Natural killer cell treated with Interleukin-12 subunit alpha and Interleukin-12 subunit beta and Interleukin-15 and Interleukin-18, amount 100 ng/mL, for 72 hours (primary cell): ENCODE measurements at regions not wholly inside any gene's neighbourhood (a gene's known extent, or its start where the extent isn't known, plus 50 kb on each side); places are given as distances from the start of the nearest gene placed in this dataset.

ENCODE experiments used
- ATAC-seq, 2 donors: fragments of 150-1000 bp; cut with Tn5 transposase in 1 of 2; sonication (Bioruptor Pico), chemical (Tn5 transposase) in 1 of 2; 2 replicates each; pipeline ENCODE4 v1.10.0; 2021
- DNase-seq: peaks from one replicate; pipeline ENCODE4 v3.0.0; 2022; ENCODE audit warnings: low spot score
- H3K27ac Mint-ChIP-seq, 2 donors: 1 replicate in 1 of 2; 2 replicates in 1 of 2; pipeline ENCODE4 v1.8.0; 2022; ENCODE audit warnings: mixed read lengths in 2 of 2, mild to moderate bottlenecking in 1 of 2, moderate library complexity in 1 of 2
- H3K27me3 Mint-ChIP-seq, 2 donors: 1 replicate in 1 of 2; 2 replicates in 1 of 2; pipeline ENCODE4 v1.8.0; 2022; ENCODE audit warnings: mixed read lengths in 2 of 2
- H3K36me3 Mint-ChIP-seq: one replicate; pipeline ENCODE4 v1.8.0; 2022; ENCODE audit warnings: mixed read lengths
- H3K4me1 Mint-ChIP-seq, 2 donors: 1 replicate in 1 of 2; 2 replicates in 1 of 2; pipeline ENCODE4 v1.8.0; 2022; ENCODE audit warnings: low read depth in 2 of 2, mixed read lengths in 2 of 2, mild to moderate bottlenecking in 1 of 2
- H3K4me3 Mint-ChIP-seq: one replicate; pipeline ENCODE4 v1.8.0; 2022; ENCODE audit warnings: mixed read lengths
- H3K9me3 Mint-ChIP-seq: 2 replicates; pipeline ENCODE4 v1.8.0; 2022; ENCODE audit warnings: mixed read lengths

DNA sequence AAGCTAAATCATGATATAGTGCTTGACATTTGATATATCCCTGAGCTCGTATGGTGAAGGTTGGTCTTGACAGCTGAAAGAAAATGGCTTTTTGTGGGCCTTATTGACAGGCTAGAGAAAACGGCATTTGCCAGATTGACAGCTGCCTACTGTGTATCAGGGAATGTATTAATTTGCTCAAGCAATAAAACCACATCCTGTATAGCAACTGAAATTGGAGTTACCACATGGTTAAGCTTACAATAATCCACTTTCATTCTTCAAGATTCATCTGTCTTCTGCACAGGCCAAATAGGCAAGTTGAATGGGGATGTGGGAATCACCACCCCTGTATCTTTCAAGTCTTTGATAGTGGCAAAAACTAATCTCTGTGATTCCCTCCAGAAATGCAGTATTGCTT, 76.2 kb upstream of the IL2 start:
- H3K9me3 Mint-ChIP-seq, result peaks cover 12% of the 10 kb centered on the region
- no peaks in the 10 kb centered on the region for H3K4me1 Mint-ChIP-seq
- no peak overlapping the region for H3K4me3 Mint-ChIP-seq
- H3K36me3 Mint-ChIP-seq, result no peaks in the 10 kb centered on the region
- H3K27me3 Mint-ChIP-seq, result no peaks in the 10 kb centered on the region
- H3K27ac Mint-ChIP-seq, result no peak overlapping the region
- ATAC-seq (no peak), DNase-seq (no peak)

DNA sequence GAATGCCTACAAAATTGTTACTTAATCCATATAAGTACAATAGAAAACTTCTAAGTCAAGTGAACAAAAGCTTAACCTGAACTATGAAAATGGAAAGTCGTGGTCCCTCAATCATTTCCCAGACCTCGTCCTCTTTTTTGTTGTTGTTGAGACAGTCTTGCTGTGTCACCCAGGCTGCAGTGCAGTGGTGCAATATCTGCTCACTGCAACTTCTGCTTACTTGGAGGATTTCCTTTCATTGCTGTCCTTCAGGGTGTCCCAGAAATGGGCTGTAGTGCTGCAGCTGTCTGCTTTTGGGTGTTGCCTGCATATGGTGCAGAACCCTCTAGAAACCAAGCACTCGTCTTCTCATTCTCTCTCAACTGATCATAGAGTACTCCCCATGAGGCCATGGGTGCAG, 75.0 kb upstream of the IL2 start:
- no peaks in the 10 kb centered on the region for H3K4me1 Mint-ChIP-seq
- peaks cover 12% of the 10 kb centered on the region for H3K9me3 Mint-ChIP-seq
- no peaks in the 10 kb centered on the region for H3K27me3 Mint-ChIP-seq
- DNase-seq (no peak), ATAC-seq (no peak)
- no peak overlapping the region for H3K4me3 Mint-ChIP-seq
- H3K36me3 Mint-ChIP-seq, result no peaks in the 10 kb centered on the region
- no peak overlapping the region for H3K27ac Mint-ChIP-seq

DNA sequence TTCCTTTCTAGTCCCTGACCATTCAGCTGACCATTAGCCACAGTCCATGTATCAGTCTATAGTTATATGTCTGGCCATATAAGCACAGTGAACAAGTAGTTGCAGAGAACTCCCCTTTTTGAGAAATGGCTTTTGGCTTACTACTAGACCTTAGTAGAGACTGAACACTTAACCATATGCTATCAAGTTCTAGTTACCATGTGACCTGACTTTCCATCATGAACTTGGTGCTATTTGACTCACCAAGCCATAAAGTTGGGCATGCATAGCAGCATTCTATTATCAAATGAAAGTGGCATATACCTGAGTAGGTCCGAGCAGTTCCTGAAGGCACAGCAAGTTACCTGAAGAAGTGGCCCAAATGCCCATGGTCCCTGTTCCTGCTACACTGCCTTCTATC, 74.5 kb upstream of the IL2 start:
- no peaks in the 10 kb centered on the region for H3K36me3 Mint-ChIP-seq
- H3K27ac Mint-ChIP-seq, result no peak overlapping the region
- H3K27me3 Mint-ChIP-seq, result no peaks in the 10 kb centered on the region
- no peak overlapping the region for H3K4me3 Mint-ChIP-seq
- H3K4me1 Mint-ChIP-seq, result no peaks in the 10 kb centered on the region
- H3K9me3 Mint-ChIP-seq, result peaks cover 12% of the 10 kb centered on the region
- no peak for ATAC-seq
- no peak for DNase-seq

DNA sequence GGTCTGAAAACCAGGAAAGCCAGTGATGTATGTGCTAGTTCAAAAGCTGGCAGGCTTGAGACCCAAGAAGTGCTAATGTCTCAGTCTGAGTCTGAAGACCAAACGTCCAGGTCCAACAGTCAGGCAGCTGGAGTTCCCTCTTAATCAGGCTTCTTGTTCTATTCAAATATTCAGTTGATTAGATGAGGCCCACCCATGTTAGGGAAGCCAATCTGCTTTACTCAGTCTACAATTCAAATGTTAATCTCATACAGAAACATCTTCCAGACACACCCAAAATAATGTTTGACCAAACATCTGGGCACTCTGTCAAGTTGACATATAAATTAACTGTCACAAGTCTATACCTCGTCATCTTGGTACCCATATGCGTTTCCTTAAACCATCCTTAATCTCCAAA, 72.4 kb upstream of the IL2 start:
- H3K36me3 Mint-ChIP-seq, result peaks cover 4% of the 10 kb centered on the region
- no peak for ATAC-seq
- no peak overlapping the region for H3K27ac Mint-ChIP-seq
- no peak for DNase-seq
- H3K9me3 Mint-ChIP-seq, result peaks cover 15% of the 10 kb centered on the region
- H3K27me3 Mint-ChIP-seq, result peaks cover 0 to 5% of the 10 kb centered on the region in 2 donors
- no peaks in the 10 kb centered on the region for H3K4me1 Mint-ChIP-seq
- no peak overlapping the region for H3K4me3 Mint-ChIP-seq

DNA sequence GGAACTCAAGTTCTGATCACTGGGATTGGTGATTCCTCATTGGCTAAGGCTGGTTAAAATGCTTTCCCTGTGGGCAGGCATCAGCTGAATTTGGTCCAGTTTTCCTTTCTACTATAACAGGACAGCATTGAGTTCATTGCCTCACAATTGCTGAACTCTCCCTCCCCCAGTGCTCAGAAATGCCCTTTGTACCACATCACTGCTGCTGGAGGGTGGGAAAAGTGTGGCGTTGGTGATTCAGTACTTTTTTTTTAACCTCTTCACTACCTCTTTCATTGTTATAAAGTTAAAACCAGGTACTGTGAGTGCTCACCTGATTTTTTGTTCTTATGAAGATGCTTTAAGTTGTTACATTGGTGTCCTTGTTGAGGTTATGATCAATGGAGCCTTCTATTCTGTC, 69.3 kb upstream of the IL2 start:
- ATAC-seq (no peak), DNase-seq (no peak)
- Mint-ChIP-seq H3K27me3 (peaks cover 0 to 15% of the 10 kb centered on the region in 2 donors), H3K27ac (no peak overlapping the region), H3K36me3 (peaks cover 10% of the 10 kb centered on the region), H3K4me1 (no peaks in the 10 kb centered on the region), H3K9me3 (peaks cover 16% of the 10 kb centered on the region), H3K4me3 (no peak overlapping the region)

DNA sequence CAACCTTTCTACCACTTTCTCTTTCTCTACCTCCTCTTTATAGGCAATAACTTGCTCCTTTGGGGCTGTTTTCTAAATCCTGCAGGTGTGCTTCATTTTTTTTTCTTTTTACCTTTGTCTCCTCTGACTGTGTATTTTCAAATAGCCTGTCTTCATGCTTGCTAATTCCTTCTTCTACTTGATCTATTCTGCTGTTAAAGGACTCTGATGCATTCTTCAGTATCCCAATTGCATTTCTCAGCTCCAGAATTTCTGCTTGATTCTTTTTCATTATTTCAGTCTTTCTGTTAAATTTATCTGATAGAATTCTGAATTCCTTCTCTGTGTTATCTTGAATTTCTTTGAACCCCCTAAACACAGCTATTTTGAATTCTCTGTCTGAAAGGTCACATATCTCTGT, 67.7 kb upstream of the IL2 start:
- Mint-ChIP-seq H3K36me3 (peaks cover 10% of the 10 kb centered on the region), H3K4me1 (no peaks in the 10 kb centered on the region), H3K9me3 (peaks cover 13% of the 10 kb centered on the region), H3K27me3 (peaks cover 0 to 15% of the 10 kb centered on the region in 2 donors), H3K27ac (no peak overlapping the region), H3K4me3 (no peak overlapping the region)
- DNase-seq (no peak), ATAC-seq (no peak)

DNA sequence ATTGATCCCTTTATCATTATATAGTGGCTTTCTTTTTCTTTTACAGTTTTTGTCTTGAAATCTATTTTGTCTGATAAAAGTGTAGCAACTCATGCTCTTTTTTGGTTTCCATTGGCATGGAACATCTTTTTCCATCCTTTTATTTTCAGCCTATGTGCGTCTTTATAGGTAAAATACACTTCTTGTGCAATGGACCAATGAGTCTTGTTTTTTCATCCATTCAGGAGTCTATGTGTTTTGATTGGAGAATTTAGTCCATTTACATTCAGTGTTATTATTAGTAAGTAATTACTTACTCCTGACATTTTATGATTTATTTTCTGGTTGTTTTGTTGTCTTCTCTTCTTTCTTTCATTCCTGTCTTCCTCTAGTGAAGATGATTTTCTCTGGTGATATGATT, 66.4 kb upstream of the IL2 start:
- DNase-seq (no peak), ATAC-seq (no peak)
- Mint-ChIP-seq H3K9me3 (peaks cover 10% of the 10 kb centered on the region), H3K36me3 (peaks cover 10% of the 10 kb centered on the region), H3K4me1 (no peaks in the 10 kb centered on the region), H3K27ac (no peak overlapping the region), H3K27me3 (peaks cover 3 to 15% of the 10 kb centered on the region in 2 donors), H3K4me3 (no peak overlapping the region)

DNA sequence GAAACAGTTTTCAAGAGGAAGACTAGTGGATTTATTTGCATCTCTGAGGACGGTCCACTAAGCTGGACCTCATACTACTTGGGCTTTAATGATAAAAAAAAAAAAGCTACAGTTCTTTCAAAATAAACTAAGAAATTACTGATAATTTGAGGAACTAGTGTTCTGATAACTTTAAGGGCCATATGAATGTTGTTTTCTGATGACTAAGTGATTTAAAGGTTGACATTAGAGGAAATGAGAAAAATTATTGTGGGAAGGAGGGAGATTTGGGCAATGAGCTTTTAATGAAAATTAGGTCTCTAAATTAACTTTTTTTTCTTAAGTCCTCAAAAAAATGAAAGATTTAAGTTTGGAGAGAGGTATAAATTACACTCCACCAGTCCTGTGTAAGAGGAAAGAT, 60.8 kb upstream of the IL2 start:
- no peaks in the 10 kb centered on the region for H3K36me3 Mint-ChIP-seq
- peaks cover 8 to 13% of the 10 kb centered on the region in 2 donors for H3K27me3 Mint-ChIP-seq
- DNase-seq, result no peak
- H3K4me1 Mint-ChIP-seq, result no peaks in the 10 kb centered on the region
- no peak overlapping the region for H3K4me3 Mint-ChIP-seq
- H3K27ac Mint-ChIP-seq, result no peak overlapping the region
- no peaks in the 10 kb centered on the region for H3K9me3 Mint-ChIP-seq
- ATAC-seq, result no peak

DNA sequence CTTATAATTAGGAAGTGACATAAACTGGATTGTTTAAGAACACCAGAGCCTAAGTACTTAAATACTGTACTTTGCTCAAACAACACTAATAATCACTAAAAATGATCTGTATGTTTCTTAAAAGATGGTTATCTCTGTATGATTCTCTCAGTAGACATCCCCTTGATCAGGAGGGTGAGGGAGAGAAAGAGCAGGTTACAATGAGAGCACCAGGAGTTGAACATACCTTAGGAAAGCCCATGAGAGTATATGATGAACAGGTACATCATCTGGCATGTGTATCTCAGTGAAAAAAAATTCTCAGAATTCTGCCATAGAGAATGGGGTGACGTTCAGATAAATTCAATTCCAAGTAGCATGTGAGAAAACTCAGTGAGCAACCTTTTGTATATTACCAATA, 59.9 kb upstream of the IL2 start:
- H3K36me3 Mint-ChIP-seq, result no peaks in the 10 kb centered on the region
- H3K4me3 Mint-ChIP-seq, result no peak overlapping the region
- peaks cover 10 to 20% of the 10 kb centered on the region in 2 donors for H3K27me3 Mint-ChIP-seq
- H3K9me3 Mint-ChIP-seq, result peaks cover 4% of the 10 kb centered on the region
- H3K4me1 Mint-ChIP-seq, result no peaks in the 10 kb centered on the region
- no peak overlapping the region for H3K27ac Mint-ChIP-seq
- ATAC-seq (no peak), DNase-seq (no peak)

DNA sequence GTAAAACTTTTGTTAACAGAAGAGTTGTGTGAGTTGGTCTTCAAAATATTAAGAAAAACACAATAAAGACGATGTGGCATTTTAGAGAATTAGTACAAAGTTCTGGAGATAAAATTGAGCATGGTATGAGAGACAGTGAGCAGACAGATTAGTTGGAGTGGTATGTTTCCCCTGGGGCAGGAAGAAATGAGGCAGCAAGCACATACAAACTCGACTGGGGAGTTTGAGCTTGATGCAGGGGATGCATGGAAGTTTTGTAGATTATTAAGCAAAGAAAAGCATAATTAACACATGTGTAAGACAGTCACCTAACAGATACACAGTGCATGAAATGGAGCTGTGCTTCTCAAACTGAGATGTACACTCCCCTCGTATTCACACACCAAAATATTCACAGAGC, 58.1 kb upstream of the IL2 start:
- H3K27ac Mint-ChIP-seq, result no peak overlapping the region
- peaks cover 4% of the 10 kb centered on the region for H3K9me3 Mint-ChIP-seq
- H3K36me3 Mint-ChIP-seq, result no peaks in the 10 kb centered on the region
- DNase-seq (no peak), ATAC-seq (no peak)
- no peaks in the 10 kb centered on the region for H3K4me1 Mint-ChIP-seq
- peaks cover 10 to 22% of the 10 kb centered on the region in 2 donors for H3K27me3 Mint-ChIP-seq
- H3K4me3 Mint-ChIP-seq, result no peak overlapping the region

DNA sequence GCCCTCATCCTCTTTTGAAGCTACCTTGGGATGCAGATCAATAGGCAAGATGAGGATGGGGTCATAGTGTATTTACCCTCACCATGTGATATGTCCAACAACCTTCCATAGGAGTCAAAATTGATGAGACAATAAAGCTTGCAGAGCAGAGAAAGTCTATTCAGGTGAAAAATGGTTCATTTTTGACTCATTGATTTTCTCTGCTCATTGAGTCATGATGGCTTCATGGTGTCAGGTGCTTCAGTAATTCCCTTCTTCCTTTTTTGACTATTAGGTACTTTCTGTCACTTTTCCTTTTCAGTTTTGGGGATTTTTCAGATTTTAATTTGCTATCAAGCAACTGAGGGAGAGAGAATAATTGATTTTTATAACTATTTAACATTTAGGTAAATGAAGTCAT, 55.9 kb upstream of the IL2 start:
- Mint-ChIP-seq H3K4me3 (no peak overlapping the region), H3K36me3 (no peaks in the 10 kb centered on the region), H3K4me1 (no peaks in the 10 kb centered on the region), H3K27ac (no peak overlapping the region), H3K27me3 (peaks cover 7 to 22% of the 10 kb centered on the region in 2 donors), H3K9me3 (peaks cover 4% of the 10 kb centered on the region)
- no peak for ATAC-seq
- no peak for DNase-seq

DNA sequence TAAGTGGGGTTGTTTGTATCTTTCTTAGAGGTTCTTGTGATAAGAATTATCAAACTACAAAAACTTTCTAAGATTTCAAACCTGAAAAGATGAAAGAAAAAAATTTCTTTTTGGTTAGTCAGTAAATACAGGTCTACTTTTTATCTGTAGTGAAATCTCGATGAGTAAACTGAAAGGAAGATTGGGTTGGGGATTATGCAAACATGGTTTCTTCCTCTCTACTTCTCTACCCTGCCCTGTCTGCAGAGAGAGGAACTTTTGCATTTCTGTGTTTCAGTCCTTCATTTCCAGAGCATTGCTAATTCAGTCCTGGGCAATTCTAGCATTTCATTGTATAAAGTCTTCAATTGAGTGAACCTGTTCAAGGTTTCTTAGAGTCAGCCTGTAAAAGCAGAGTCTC, 51.6 kb upstream of the IL2 start:
- Mint-ChIP-seq H3K9me3 (peaks cover 4% of the 10 kb centered on the region), H3K4me1 (no peaks in the 10 kb centered on the region), H3K4me3 (no peak overlapping the region), H3K27me3 (peaks cover 2 to 8% of the 10 kb centered on the region in 2 donors), H3K27ac (no peak overlapping the region), H3K36me3 (no peaks in the 10 kb centered on the region)
- DNase-seq (no peak), ATAC-seq (no peak)
